ENCODE measurements at regions not wholly inside any gene's neighbourhood (a gene's known extent, or its start where the extent isn't known, plus 50 kb on each side); places are given as distances from the start of the nearest gene placed in this dataset.
"Not testable (repeated sequence)": the region's sequence is repeated elsewhere in the genome, so short reads cannot be mapped to it uniquely, and the experiment has no call there.

- not testable (repeated sequence) for DNase-seq (ENCODE audit: low read depth in 2 of 2)
These were observed 146.6 kb upstream of the GRK3 start for GRCh38 chr22:25417826-25418225.

- no peak for DNase-seq (ENCODE audit: low read depth in 2 of 2)
These were observed 145.0 kb upstream of the GRK3 start for GRCh38 chr22:25419247-25420113.

GRCh38 chr22:25420114-25420441 is 144.4 kb upstream of the GRK3 start:
- DNase-seq (ENCODE audit: low read depth in 2 of 2), result not testable (repeated sequence)

GRCh38 chr22:25420471-25420924 is 144.0 kb upstream of the GRK3 start:
- no peak for DNase-seq (ENCODE audit: low read depth in 2 of 2)

- no peak for DNase-seq (ENCODE audit: low read depth in 2 of 2)
These were observed 143.3 kb upstream of the GRK3 start for GRCh38 chr22:25420925-25421904.

- not testable (repeated sequence) for DNase-seq (ENCODE audit: low read depth in 2 of 2)
These were observed 137.8 kb upstream of the GRK3 start for GRCh38 chr22:25426530-25427308.

GRCh38 chr22:25431637-25432342 is 132.7 kb upstream of the GRK3 start:
- not testable (repeated sequence) for DNase-seq (ENCODE audit: low read depth in 2 of 2)

GRCh38 chr22:25433381-25433970 is 131.0 kb upstream of the GRK3 start:
- not testable (repeated sequence) for DNase-seq (ENCODE audit: low read depth in 2 of 2)

- DNase-seq (ENCODE audit: low read depth in 2 of 2), result no peak
These were observed 126.9 kb upstream of the GRK3 start for GRCh38 chr22:25437414-25438160.

GRCh38 chr22:25447067-25447685 is 117.3 kb upstream of the GRK3 start:
- no peak for DNase-seq (ENCODE audit: low read depth in 2 of 2)

GRCh38 chr22:25447686-25448434 is 116.6 kb upstream of the GRK3 start:
- peak; percentile 63 to 67 for DNase-seq (ENCODE audit: low read depth in 2 of 2)

- no peak for DNase-seq (ENCODE audit: low read depth in 2 of 2)
These were observed 115.9 kb upstream of the GRK3 start for GRCh38 chr22:25448435-25449051.

GRCh38 chr22:25449781-25450317 is 114.6 kb upstream of the GRK3 start:
- no peak for DNase-seq (ENCODE audit: low read depth in 2 of 2)

- DNase-seq (ENCODE audit: low read depth in 2 of 2), result no peak
These were observed 112.9 kb upstream of the GRK3 start for GRCh38 chr22:25451480-25452114.

- DNase-seq (ENCODE audit: low read depth in 2 of 2), result no peak
These were observed 112.3 kb upstream of the GRK3 start for GRCh38 chr22:25452116-25452700.

GRCh38 chr22:25453058-25453457 is 111.4 kb upstream of the GRK3 start:
- DNase-seq (ENCODE audit: low read depth in 2 of 2), result no peak

GRCh38 chr22:25453557-25453956 is 110.9 kb upstream of the GRK3 start:
- DNase-seq (ENCODE audit: low read depth in 2 of 2), result no peak

Data from fibroblast of skin of left quadriceps (primary cell).